HEK293T (cell line): ENCODE measurements at regions not wholly inside any gene's neighbourhood (a gene's known extent, or its start where the extent isn't known, plus 50 kb on each side); places are given as distances from the start of the nearest gene placed in this dataset.

ENCODE experiments used
- ARNT ChIP-seq: fragments of 450-650 bp; IDR thresholded peaks from 2 replicates; pipeline ENCODE4 v1.6.1; 2017; ENCODE audit warnings: mild to moderate bottlenecking
- BHLHE40 ChIP-seq: fragments of 450-650 bp; IDR thresholded peaks from 2 replicates; pipeline ENCODE4 v1.6.1; 2016; ENCODE audit warnings: mild to moderate bottlenecking, moderate library complexity, borderline replicate concordance
- FOXA1 ChIP-seq: fragments of 450-650 bp; IDR thresholded peaks from 2 replicates; pipeline ENCODE4 v1.6.1; 2016; ENCODE audit warnings: mild to moderate bottlenecking
- FOXK2 ChIP-seq: fragments of 450-650 bp; IDR thresholded peaks from 2 replicates; pipeline ENCODE4 v1.6.1; 2016; ENCODE audit warnings: mild to moderate bottlenecking
- FOXM1 ChIP-seq: fragments of 450-650 bp; IDR thresholded peaks from 2 replicates; pipeline ENCODE4 v1.6.1; 2017; ENCODE audit warnings: mild to moderate bottlenecking, borderline replicate concordance
- HDGF ChIP-seq: fragments of 450-650 bp; IDR thresholded peaks from 2 replicates; pipeline ENCODE4 v1.6.1; 2017; ENCODE audit warnings: antibody characterized with exemption, borderline replicate concordance
- L3MBTL2 ChIP-seq: fragments of 450-650 bp; conservative IDR thresholded peaks from 2 replicates; pipeline ENCODE4 v1.6.1; 2016; ENCODE audit warnings: mild to moderate bottlenecking
- LEF1 ChIP-seq: fragments of 450-650 bp; IDR thresholded peaks from 2 replicates; pipeline ENCODE4 v1.6.1; 2017; ENCODE audit warnings: mild to moderate bottlenecking, borderline replicate concordance
- NFRKB ChIP-seq: fragments of 450-650 bp; IDR thresholded peaks from 2 replicates; pipeline ENCODE4 v1.6.1; 2016; ENCODE audit warnings: mild to moderate bottlenecking, moderate library complexity
- SP1 ChIP-seq: fragments of 450-650 bp; IDR thresholded peaks from 2 replicates; pipeline ENCODE4 v1.6.1; 2017
- SUZ12 ChIP-seq: fragments of 450-650 bp; IDR thresholded peaks from 2 replicates; pipeline ENCODE4 v1.6.1; 2016; ENCODE audit warnings: mild to moderate bottlenecking
- TARDBP ChIP-seq: fragments of 450-650 bp; IDR thresholded peaks from 2 replicates; pipeline ENCODE4 v1.6.1; 2016
- ZNF384 ChIP-seq: fragments of 450-650 bp; IDR thresholded peaks from 2 replicates; pipeline ENCODE4 v1.6.1; 2016
- TF ChIP-seq, protein P1 (sequence below): fragments of 450-650 bp; IDR thresholded peaks from 2 replicates; pipeline ENCODE4 v1.6.1; 2016

GRCh38 chr2:16933355-16933754, 267.7 kb upstream of the CYRIA start:
- TF ChIP-seq TARDBP (no peak), FOXA1 (no peak), HDGF (no peak), LEF1 (no peak), BHLHE40 (no peak), FOXM1 (no peak), SUZ12 (no peak), ARNT (no peak), ZNF384 (no peak), SP1 (no peak), L3MBTL2 (no peak), FOXK2 (no peak), NFRKB (no peak)
- TF ChIP-seq, protein P1, sequence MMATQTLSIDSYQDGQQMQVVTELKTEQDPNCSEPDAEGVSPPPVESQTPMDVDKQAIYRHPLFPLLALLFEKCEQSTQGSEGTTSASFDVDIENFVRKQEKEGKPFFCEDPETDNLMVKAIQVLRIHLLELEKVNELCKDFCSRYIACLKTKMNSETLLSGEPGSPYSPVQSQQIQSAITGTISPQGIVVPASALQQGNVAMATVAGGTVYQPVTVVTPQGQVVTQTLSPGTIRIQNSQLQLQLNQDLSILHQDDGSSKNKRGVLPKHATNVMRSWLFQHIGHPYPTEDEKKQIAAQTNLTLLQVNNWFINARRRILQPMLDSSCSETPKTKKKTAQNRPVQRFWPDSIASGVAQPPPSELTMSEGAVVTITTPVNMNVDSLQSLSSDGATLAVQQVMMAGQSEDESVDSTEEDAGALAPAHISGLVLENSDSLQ = no peak
